Suprapubic skin (tissue), 3 donors: ENCODE measurements at regions not wholly inside any gene's neighbourhood (a gene's known extent, or its start where the extent isn't known, plus 50 kb on each side); places are given as distances from the start of the nearest gene placed in this dataset.

Experiments used
- CTCF ChIP-seq, 2 donors: fragments of 200-600 bp in 1 of 2; fragments of 450-650 bp in 1 of 2; sonication (generic) in 1 of 2; IDR thresholded peaks; one replicate each; pipeline ENCODE4 v1.5.1; 2016 to 2019; ENCODE audit warnings: antibody characterized with exemption in 2 of 2, mild to moderate bottlenecking in 1 of 2, moderate library complexity in 1 of 2
- EP300 ChIP-seq: sonication (generic); formaldehyde crosslinking; IDR thresholded peaks from one replicate; pipeline ENCODE4 v1.6.1; 2017; ENCODE audit warnings: antibody characterized with exemption
- POLR2A ChIP-seq, 2 donors: fragments of 450-650 bp; IDR thresholded peaks; one replicate each; pipeline ENCODE4 v1.6.1; 2017; ENCODE audit warnings: antibody characterized with exemption in 2 of 2, mild to moderate bottlenecking in 2 of 2, moderate library complexity in 2 of 2

DNA sequence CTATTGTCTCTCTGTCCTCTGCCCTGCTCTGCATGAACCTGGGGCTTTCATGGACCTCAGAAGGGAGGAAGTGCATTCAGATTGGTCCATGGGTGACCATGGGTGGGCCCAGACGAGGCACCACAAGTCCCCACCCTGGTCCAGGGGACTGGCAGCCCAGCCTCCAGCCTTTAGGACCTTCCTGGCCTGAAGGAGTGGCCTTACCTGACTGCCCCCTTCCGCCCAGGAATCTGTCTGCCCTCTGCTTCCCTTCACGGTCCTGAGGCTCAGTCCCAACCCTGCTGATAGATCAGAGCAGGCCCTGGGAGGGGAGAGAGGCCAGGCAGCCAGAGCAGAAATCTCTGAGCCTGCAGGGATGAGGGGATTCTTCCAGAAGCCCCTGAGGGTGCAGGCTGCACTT lies 455.4 kb downstream of the PCDH18 start:
- TF ChIP-seq CTCF (IDR thresholded peaks at IDR 0.05) (no peak), EP300 (no peak), POLR2A (IDR thresholded peaks at IDR 0.05) (no peak)
